ENCODE measurements at regions not wholly inside any gene's neighbourhood (a gene's known extent, or its start where the extent isn't known, plus 50 kb on each side); places are given as distances from the start of the nearest gene placed in this dataset.

GRCh38 chr12:87082756-87083155 is 826.6 kb upstream of the MGAT4C start:
- no peak for DNase-seq (ENCODE audit: low spot score, unreplicated experiment)
- no peak for TF ChIP-seq CTCF (IDR thresholded peaks at IDR 0.05; ENCODE audit: unreplicated experiment)
- H3K27me3 Mint-ChIP-seq, result no peaks in the 10 kb centered on the region
- H3K9me3 Mint-ChIP-seq (ENCODE audit: low read depth), result no peaks in the 10 kb centered on the region
- no peaks in the 10 kb centered on the region for H3K36me3 Mint-ChIP-seq (ENCODE audit: insufficient read depth)
- H3K27ac Mint-ChIP-seq, result no peak overlapping the region
- no peak overlapping the region for H3K4me3 Mint-ChIP-seq (ENCODE audit: low read depth)
- no peaks in the 10 kb centered on the region for H3K4me1 Mint-ChIP-seq (ENCODE audit: low read depth)

DNA sequence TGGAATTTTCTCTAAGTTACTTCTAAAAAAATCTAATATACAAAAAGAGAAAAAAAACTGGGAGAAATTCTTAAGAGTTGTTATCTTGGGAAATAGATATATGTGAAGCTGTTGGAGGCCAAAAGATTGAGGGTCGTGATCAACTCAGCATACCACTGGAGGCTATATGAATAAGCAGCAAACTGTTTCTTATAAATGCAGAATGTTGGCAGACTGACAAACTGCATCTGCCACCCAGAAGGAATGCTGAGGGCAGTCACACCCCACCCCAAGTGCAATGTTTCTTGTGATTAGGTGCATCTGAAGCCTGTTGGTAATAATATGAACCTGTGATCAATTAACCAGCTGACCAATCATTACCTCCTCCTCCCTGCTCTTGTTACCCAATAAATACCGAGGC is 818.6 kb upstream of the MGAT4C start:
- H3K4me1 Mint-ChIP-seq (ENCODE audit: low read depth), result no peaks in the 10 kb centered on the region
- no peaks in the 10 kb centered on the region for H3K36me3 Mint-ChIP-seq (ENCODE audit: insufficient read depth)
- peaks cover 12% of the 10 kb centered on the region for H3K9me3 Mint-ChIP-seq (ENCODE audit: low read depth)

GRCh38 chr12:87066326-87066725 is 810.1 kb upstream of the MGAT4C start:
- Mint-ChIP-seq H3K27me3 (no peaks in the 10 kb centered on the region), H3K4me3 (ENCODE audit: low read depth) (no peak overlapping the region), H3K4me1 (ENCODE audit: low read depth) (no peaks in the 10 kb centered on the region), H3K36me3 (ENCODE audit: insufficient read depth) (no peaks in the 10 kb centered on the region), H3K27ac (no peak overlapping the region), H3K9me3 (ENCODE audit: low read depth) (peaks cover 6% of the 10 kb centered on the region)
- no peak for TF ChIP-seq CTCF (IDR thresholded peaks at IDR 0.05; ENCODE audit: unreplicated experiment)
- DNase-seq (ENCODE audit: low spot score, unreplicated experiment), result no peak

More for the DNA sequence above, 818.6 kb upstream of the MGAT4C start:
- DNase-seq (ENCODE audit: low spot score, unreplicated experiment), result no peak
- no peak overlapping the region for H3K4me3 Mint-ChIP-seq (ENCODE audit: low read depth)
- no peaks in the 10 kb centered on the region for H3K27me3 Mint-ChIP-seq
- H3K27ac Mint-ChIP-seq, result no peak overlapping the region
- no peak for TF ChIP-seq CTCF (IDR thresholded peaks at IDR 0.05; ENCODE audit: unreplicated experiment)

DNA sequence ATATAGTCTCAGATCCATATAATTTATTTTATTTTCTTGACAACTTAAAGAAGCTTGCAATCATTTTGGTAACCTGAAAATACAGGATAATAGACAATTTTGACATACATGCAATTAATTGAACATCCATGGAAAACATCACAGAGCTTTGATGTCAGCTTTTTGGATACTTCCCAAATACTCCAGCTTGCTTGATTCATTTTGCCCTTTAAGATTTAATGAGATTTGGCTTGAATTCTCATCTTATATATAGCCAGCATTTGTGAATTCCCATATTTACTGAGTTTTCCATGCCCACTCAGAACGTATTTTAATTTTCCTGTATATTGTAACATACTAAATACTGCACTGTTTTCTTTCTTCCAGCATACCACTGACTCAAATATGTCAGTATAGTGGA is 803.0 kb upstream of the MGAT4C start:
- Mint-ChIP-seq H3K36me3 (ENCODE audit: insufficient read depth) (no peaks in the 10 kb centered on the region), H3K4me3 (ENCODE audit: low read depth) (no peak overlapping the region), H3K27me3 (no peaks in the 10 kb centered on the region), H3K27ac (no peak overlapping the region), H3K4me1 (ENCODE audit: low read depth) (no peaks in the 10 kb centered on the region), H3K9me3 (ENCODE audit: low read depth) (peaks cover 6% of the 10 kb centered on the region)
- DNase-seq (ENCODE audit: low spot score, unreplicated experiment), result no peak
- no peak for TF ChIP-seq CTCF (IDR thresholded peaks at IDR 0.05; ENCODE audit: unreplicated experiment)

GRCh38 chr12:87054226-87054625 is 798.0 kb upstream of the MGAT4C start:
- Mint-ChIP-seq H3K9me3 (ENCODE audit: low read depth) (no peaks in the 10 kb centered on the region), H3K4me3 (ENCODE audit: low read depth) (no peak overlapping the region), H3K36me3 (ENCODE audit: insufficient read depth) (no peaks in the 10 kb centered on the region), H3K27ac (no peak overlapping the region), H3K27me3 (no peaks in the 10 kb centered on the region), H3K4me1 (ENCODE audit: low read depth) (peaks cover 2% of the 10 kb centered on the region)
- DNase-seq (ENCODE audit: low spot score, unreplicated experiment), result no peak
- TF ChIP-seq CTCF (IDR thresholded peaks at IDR 0.05; ENCODE audit: unreplicated experiment), result no peak
